Parathyroid adenoma (tissue), 2 donors: ENCODE measurements at regions not wholly inside any gene's neighbourhood (a gene's known extent, or its start where the extent isn't known, plus 50 kb on each side); places are given as distances from the start of the nearest gene placed in this dataset.

Source experiments
- H2AFZ ChIP-seq: fragments of 300-600 bp; sonication (generic); one replicate; pipeline ENCODE4 v1.7.0; 2017; ENCODE audit warnings: antibody characterized with exemption, mild to moderate bottlenecking
- H3K27ac ChIP-seq: fragments of 300-600 bp; sonication (generic); one replicate; pipeline ENCODE4 v1.7.0; 2017
- H3K27me3 ChIP-seq: fragments of 300-600 bp; sonication (generic); one replicate; pipeline ENCODE4 v1.7.0; 2017; ENCODE audit warnings: low read length; ENCODE audit not compliant: control insufficient read depth, insufficient read depth
- H3K36me3 ChIP-seq: fragments of 300-600 bp; sonication (generic); one replicate; pipeline ENCODE4 v1.7.0; 2017; ENCODE audit warnings: low read length; ENCODE audit not compliant: control insufficient read depth, insufficient read depth
- H3K4me1 ChIP-seq: fragments of 300-600 bp; sonication (generic); one replicate; pipeline ENCODE4 v1.7.0; 2017; ENCODE audit warnings: control low read depth
- H3K4me2 ChIP-seq: fragments of 300-600 bp; sonication (generic); one replicate; pipeline ENCODE4 v1.7.0; 2017; ENCODE audit warnings: low read length
- H3K4me3 ChIP-seq: fragments of 300-600 bp; sonication (generic); one replicate; pipeline ENCODE4 v1.7.0; 2017; ENCODE audit warnings: low read depth, low read length
- H3K79me2 ChIP-seq: fragments of 300-600 bp; sonication (generic); one replicate; pipeline ENCODE4 v1.7.0; 2017; ENCODE audit warnings: control low read depth
- H3K9ac ChIP-seq: fragments of 300-600 bp; sonication (generic); one replicate; pipeline ENCODE4 v1.7.0; 2017; ENCODE audit warnings: mild to moderate bottlenecking
- H3K9me3 ChIP-seq: fragments of 300-600 bp; sonication (generic); one replicate; pipeline ENCODE4 v1.7.0; 2017; ENCODE audit warnings: low read length; ENCODE audit not compliant: control insufficient read depth
- TF ChIP-seq, protein P1 (sequence below): fragments of 300-600 bp; sonication (generic); IDR thresholded peaks from one replicate; pipeline ENCODE4 v1.7.0; 2017; ENCODE audit warnings: antibody characterized with exemption, mild to moderate bottlenecking
- donor health status: primary hyperparathyroidism.

DNA sequence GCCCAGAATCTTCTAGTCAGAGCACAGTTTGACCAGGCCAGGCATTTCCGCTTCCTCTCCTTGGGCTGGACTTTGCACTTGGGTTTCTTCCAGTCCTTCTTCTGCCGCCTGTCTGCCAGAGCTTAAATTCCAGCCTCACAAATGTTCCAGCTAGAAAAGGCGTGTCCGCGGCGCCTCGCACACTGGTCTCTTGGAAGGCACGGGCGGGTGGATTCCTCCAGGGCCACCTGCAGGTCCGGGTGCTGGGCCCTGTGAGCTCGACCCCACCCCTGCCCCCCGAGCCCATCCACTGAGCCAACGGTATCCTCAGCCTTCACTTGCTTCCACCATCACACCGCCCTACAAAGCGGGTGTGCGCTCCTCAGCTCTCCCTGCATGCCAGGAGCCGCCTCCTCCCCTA is 2026.5 kb downstream of the TP53TG3F start:
- Histone ChIP-seq H3K36me3 (no peaks in the 10 kb centered on the region), H3K27ac (no peak overlapping the region), H3K4me2 (no peak overlapping the region), H3K27me3 (no peaks in the 10 kb centered on the region), H3K9ac (no peak overlapping the region), H3K79me2 (no peaks in the 10 kb centered on the region), H3K4me1 (no peaks in the 10 kb centered on the region), H2AFZ (no peak overlapping the region), H3K4me3 (no peak overlapping the region), H3K9me3 (peaks cover 3% of the 10 kb centered on the region)
- TF ChIP-seq, protein P1, sequence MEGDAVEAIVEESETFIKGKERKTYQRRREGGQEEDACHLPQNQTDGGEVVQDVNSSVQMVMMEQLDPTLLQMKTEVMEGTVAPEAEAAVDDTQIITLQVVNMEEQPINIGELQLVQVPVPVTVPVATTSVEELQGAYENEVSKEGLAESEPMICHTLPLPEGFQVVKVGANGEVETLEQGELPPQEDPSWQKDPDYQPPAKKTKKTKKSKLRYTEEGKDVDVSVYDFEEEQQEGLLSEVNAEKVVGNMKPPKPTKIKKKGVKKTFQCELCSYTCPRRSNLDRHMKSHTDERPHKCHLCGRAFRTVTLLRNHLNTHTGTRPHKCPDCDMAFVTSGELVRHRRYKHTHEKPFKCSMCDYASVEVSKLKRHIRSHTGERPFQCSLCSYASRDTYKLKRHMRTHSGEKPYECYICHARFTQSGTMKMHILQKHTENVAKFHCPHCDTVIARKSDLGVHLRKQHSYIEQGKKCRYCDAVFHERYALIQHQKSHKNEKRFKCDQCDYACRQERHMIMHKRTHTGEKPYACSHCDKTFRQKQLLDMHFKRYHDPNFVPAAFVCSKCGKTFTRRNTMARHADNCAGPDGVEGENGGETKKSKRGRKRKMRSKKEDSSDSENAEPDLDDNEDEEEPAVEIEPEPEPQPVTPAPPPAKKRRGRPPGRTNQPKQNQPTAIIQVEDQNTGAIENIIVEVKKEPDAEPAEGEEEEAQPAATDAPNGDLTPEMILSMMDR: no peak

DNA sequence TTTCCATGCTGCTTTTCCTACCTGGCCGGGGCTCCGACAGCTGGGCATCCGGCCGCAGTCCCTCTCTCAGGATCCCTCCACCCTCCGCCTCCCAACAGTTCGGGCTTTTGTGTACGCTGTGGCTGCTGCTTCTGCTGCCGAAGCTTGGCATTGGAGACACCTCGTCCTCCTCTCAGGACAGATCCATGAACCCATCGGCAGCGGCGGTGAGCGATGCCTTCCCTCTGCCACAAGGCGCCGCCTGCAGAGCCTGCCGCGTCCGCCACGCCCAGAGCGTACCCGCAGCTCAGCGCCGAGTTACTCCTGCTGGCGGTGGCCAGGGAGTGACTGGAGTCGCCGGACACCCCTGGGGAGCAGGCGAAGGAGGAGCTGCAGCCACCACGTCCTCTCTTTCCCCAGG is 2032.8 kb downstream of the TP53TG3F start:
- Histone ChIP-seq H3K36me3 (no peaks in the 10 kb centered on the region), H3K4me2 (no peak overlapping the region), H3K9me3 (peaks cover 3% of the 10 kb centered on the region), H3K4me3 (no peak overlapping the region), H3K79me2 (no peaks in the 10 kb centered on the region), H3K27ac (no peak overlapping the region), H3K27me3 (no peaks in the 10 kb centered on the region), H2AFZ (no peak overlapping the region), H3K9ac (no peak overlapping the region), H3K4me1 (no peaks in the 10 kb centered on the region)
- TF ChIP-seq, protein P1: no peak

DNA sequence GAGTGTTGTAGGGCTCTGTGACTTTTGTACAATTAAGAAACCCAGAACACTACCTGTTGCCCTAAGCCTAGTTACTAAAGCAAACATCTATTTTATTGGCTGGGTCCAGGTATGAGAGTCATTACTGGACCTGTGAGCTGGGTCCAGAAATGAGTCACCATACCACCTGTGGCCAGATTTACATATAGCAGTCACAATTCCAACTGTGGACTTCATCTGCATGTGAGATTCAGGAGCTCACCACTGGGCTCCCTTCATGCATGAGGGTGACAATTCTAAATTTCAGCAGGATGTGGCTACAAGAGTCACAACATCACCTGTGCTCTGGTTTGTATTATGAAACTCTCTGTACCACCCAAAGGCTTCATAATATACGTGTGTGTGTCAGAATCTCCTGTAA is 2038.0 kb downstream of the TP53TG3F start:
- H3K4me3 ChIP-seq: no peak overlapping the region
- H3K27me3 ChIP-seq: no peaks in the 10 kb centered on the region
- H3K4me1 ChIP-seq: no peaks in the 10 kb centered on the region
- no peak overlapping the region for H3K9ac ChIP-seq
- no peaks in the 10 kb centered on the region for H3K9me3 ChIP-seq
- H3K4me2 ChIP-seq: no peak overlapping the region
- TF ChIP-seq, protein P1: no peak
- H3K27ac ChIP-seq: no peak overlapping the region
- H2AFZ ChIP-seq: no peak overlapping the region
- no peaks in the 10 kb centered on the region for H3K79me2 ChIP-seq
- H3K36me3 ChIP-seq: no peaks in the 10 kb centered on the region

- Histone ChIP-seq H3K27ac (no peak overlapping the region), H3K27me3 (no peaks in the 10 kb centered on the region), H3K9ac (no peak overlapping the region), H2AFZ (no peak overlapping the region), H3K4me1 (no peaks in the 10 kb centered on the region), H3K4me3 (no peak overlapping the region), H3K4me2 (no peak overlapping the region), H3K36me3 (no peaks in the 10 kb centered on the region), H3K9me3 (no peaks in the 10 kb centered on the region), H3K79me2 (no peaks in the 10 kb centered on the region)
- TF ChIP-seq, protein P1: no peak
Measured at GRCh38 chr16:35506018-35506897, 2046.8 kb downstream of the TP53TG3F start.

- Histone ChIP-seq H3K36me3 (no peaks in the 10 kb centered on the region), H3K27me3 (no peaks in the 10 kb centered on the region), H3K4me3 (no peak overlapping the region), H3K79me2 (no peaks in the 10 kb centered on the region), H2AFZ (no peak overlapping the region), H3K27ac (no peak overlapping the region), H3K4me2 (no peak overlapping the region), H3K4me1 (no peaks in the 10 kb centered on the region), H3K9me3 (no peaks in the 10 kb centered on the region), H3K9ac (no peak overlapping the region)
- TF ChIP-seq, protein P1: no peak
Measured at GRCh38 chr16:35506898-35507194, 2047.4 kb downstream of the TP53TG3F start.
